HepG2 (cell line): ENCODE measurements at regions not wholly inside any gene's neighbourhood (a gene's known extent, or its start where the extent isn't known, plus 50 kb on each side); places are given as distances from the start of the nearest gene placed in this dataset.
A peak's percentile ranks its signal among the peaks of the same experiment; 100 is the strongest.

Source experiments
- ATAC-seq: fragments of 200-7000 bp; cut with Tn5 transposase; 3 replicates; pipeline ENCODE4 v1.9.1; 2020; ENCODE audit warnings: mild to moderate bottlenecking, moderate library complexity
- BruUV-seq: library from RNA; stranded (reverse); fragments of 400-500 nt; replicated peaks from 2 replicates; lab custom pipeline; 2021; lab: Mats Ljungman, UMichigan
- CTCF ChIA-PET: fragments of 300-600 bp; formaldehyde crosslinking; extraction: SDS; loops from one replicate; lab custom pipeline; 2021; ENCODE audit warnings: low total read pairs, inconsistent platforms, low intra/inter-chr PET ratio; lab: Yijun Ruan, JAX
- POLR2A ChIA-PET: fragments of 350-600 bp; sonication (Branson Sonifier 250); formaldehyde crosslinking; loops from one replicate; lab custom pipeline; 2020; ENCODE audit warnings: antibody characterized with exemption, inconsistent platforms; lab: Yijun Ruan, JAX
- DNase-seq: peaks from one replicate; pipeline ENCODE4 v3.0.0-alpha.2; 2015; ENCODE audit warnings: low spot score
- FAIRE-seq: peaks from 3 replicates; lab custom pipeline; 2011; peaks lifted over from hg19 to GRCh38; lab: Jason Lieb, UNC
- H2AFZ ChIP-seq: one replicate; pipeline ENCODE4 v1.6.1; 2011; ENCODE audit warnings: low read length, inconsistent platforms
- H3K27ac ChIP-seq: fragments of 300-600 bp; 3 replicates; pipeline ENCODE4 v1.8.0; 2011; ENCODE audit warnings: mixed run types, mild to moderate bottlenecking, mixed read lengths, low read length, inconsistent platforms; ENCODE audit not compliant: insufficient read depth; ENCODE audit errors: extremely low read length
- H3K27me3 ChIP-seq, 2 experiments: fragments of 200-600 bp in 1 of 2; 2 replicates in 1 of 2; 3 replicates in 1 of 2; pipeline versions ENCODE4 v1.6.0 to v1.8.0; 2011; ENCODE audit warnings: low read length in 2 of 2, mild to moderate bottlenecking in 2 of 2, moderate library complexity in 2 of 2, inconsistent platforms in 1 of 2; ENCODE audit not compliant: insufficient read depth in 2 of 2, control insufficient read depth in 1 of 2
- H3K36me3 ChIP-seq, 2 experiments: fragments of 200-600 bp in 1 of 2; replicated peaks in 1 of 2; 2 replicates in 1 of 2; 3 replicates in 1 of 2; pipeline versions ENCODE4 v1.5.1 to v1.8.0; 2011; ENCODE audit warnings: low read length in 2 of 2, inconsistent platforms in 1 of 2; ENCODE audit not compliant: insufficient read depth in 2 of 2, control insufficient read depth in 1 of 2
- H3K4me1 ChIP-seq: 2 replicates; pipeline ENCODE4 v1.5.1; 2012; ENCODE audit warnings: low read length, inconsistent platforms; ENCODE audit not compliant: insufficient read depth
- H3K4me2 ChIP-seq: 2 replicates; pipeline ENCODE4 v1.6.0; 2011; ENCODE audit warnings: low read depth, low read length, inconsistent platforms
- H3K4me3 ChIP-seq, 3 experiments: fragments of 200-600 bp in 1 of 3; sonication (generic), shearing (Covaris generic) in 1 of 3; replicated peaks in 1 of 3; 2 replicates each; pipeline ENCODE4 v1.5.1; 2011 to 2016; ENCODE audit warnings: low read length in 3 of 3, inconsistent platforms in 2 of 3, low read depth in 2 of 3, mild to moderate bottlenecking in 2 of 3, control low read depth in 1 of 3, mixed read lengths in 1 of 3; ENCODE audit not compliant: insufficient read depth in 1 of 3
- H3K79me2 ChIP-seq: one replicate; pipeline ENCODE4 v1.6.1; 2011; ENCODE audit warnings: low read length, inconsistent platforms; ENCODE audit not compliant: insufficient read depth
- H3K9ac ChIP-seq: 2 replicates; pipeline ENCODE4 v1.6.0; 2011; ENCODE audit warnings: mild to moderate bottlenecking, low read depth, low read length, inconsistent platforms; ENCODE audit not compliant: insufficient read depth
- H3K9me3 ChIP-seq: 2 replicates; pipeline ENCODE4 v1.5.1; 2012; ENCODE audit warnings: mild to moderate bottlenecking, low read length
- H4K20me1 ChIP-seq: 2 replicates; pipeline ENCODE4 v1.6.0; 2011; ENCODE audit warnings: inconsistent platforms, mild to moderate bottlenecking, low read length, moderate library complexity; ENCODE audit not compliant: insufficient read depth
- BHLHE40 ChIP-seq: IDR thresholded peaks from 2 replicates; pipeline ENCODE4 v1.6.1; 2011; ENCODE audit warnings: low read length, improper control_type of control experiment
- CEBPB ChIP-seq: IDR thresholded peaks from 2 replicates; pipeline ENCODE4 v1.6.1; 2011; ENCODE audit warnings: low read depth, low read length, improper control_type of control experiment, borderline replicate concordance
- MED1 ChIP-seq: sonication (generic); formaldehyde crosslinking; IDR thresholded peaks from 2 replicates; pipeline ENCODE4 v1.4.0; 2020; ENCODE audit warnings: missing genetic modification reagents
- MIXL1 ChIP-seq: IDR thresholded peaks from 2 replicates; pipeline ENCODE4 v1.6.1; 2016
- NR2F6 ChIP-seq, 2 experiments: IDR thresholded peaks; 2 replicates each; pipeline ENCODE4 v1.6.1; 2016; ENCODE audit warnings: antibody characterized with exemption in 1 of 2, mild to moderate bottlenecking in 1 of 2
- TBX2 ChIP-seq: sonication (generic); formaldehyde crosslinking; IDR thresholded peaks from 2 replicates; pipeline ENCODE4 v1.5.0; 2020; ENCODE audit warnings: missing genetic modification reagents, mild to moderate bottlenecking, borderline replicate concordance
- TEAD3 ChIP-seq: optimal IDR thresholded peaks from 2 replicates; pipeline ENCODE3; 2016; ENCODE audit warnings: borderline replicate concordance
- ZNF256 ChIP-seq: sonication (generic); formaldehyde crosslinking; conservative IDR thresholded peaks from 2 replicates; pipeline ENCODE4 v1.4.0; 2020; ENCODE audit warnings: missing genetic modification reagents
- ZNF263 ChIP-seq: sonication (generic); formaldehyde crosslinking; IDR thresholded peaks from 2 replicates; pipeline ENCODE4 v1.4.0; 2020; ENCODE audit warnings: missing genetic modification reagents
- ZNF841 ChIP-seq: sonication (generic); formaldehyde crosslinking; IDR thresholded peaks from 2 replicates; pipeline ENCODE4 v1.8.1; 2023; ENCODE audit warnings: missing genetic modification reagents, borderline replicate concordance
- in situ Hi-C: cut with HindIII; loops from 2 replicates; pipeline ENCODE4 v1.10.0; 2017; ENCODE audit warnings: low pct_unique_long_range_greater_than_20kb; ENCODE audit not compliant: extremely low pct_ligation_motif_present
- intact Hi-C: fragments of 100-400 bp; cut with micrococcal nuclease; formaldehyde crosslinking; loops from one replicate; pipeline ENCODE4 v1.10.0; 2022; ENCODE audit not compliant: unreplicated experiment
- TF ChIP-seq, protein P1 (sequence below): sonication (generic); formaldehyde crosslinking; conservative IDR thresholded peaks from 2 replicates; pipeline ENCODE4 v1.4.0; 2020; ENCODE audit warnings: mild to moderate bottlenecking, missing genetic modification reagents, moderate library complexity
- TF ChIP-seq, protein P2 (sequence below): sonication (generic); formaldehyde crosslinking; IDR thresholded peaks from 2 replicates; pipeline ENCODE4 v1.4.0; 2020; ENCODE audit warnings: mild to moderate bottlenecking, missing genetic modification reagents
- TF ChIP-seq, protein P3 (sequence below): sonication (generic); formaldehyde crosslinking; IDR thresholded peaks from 2 replicates; pipeline ENCODE4 v1.4.0; 2020; ENCODE audit warnings: missing genetic modification reagents, borderline replicate concordance

DNA sequence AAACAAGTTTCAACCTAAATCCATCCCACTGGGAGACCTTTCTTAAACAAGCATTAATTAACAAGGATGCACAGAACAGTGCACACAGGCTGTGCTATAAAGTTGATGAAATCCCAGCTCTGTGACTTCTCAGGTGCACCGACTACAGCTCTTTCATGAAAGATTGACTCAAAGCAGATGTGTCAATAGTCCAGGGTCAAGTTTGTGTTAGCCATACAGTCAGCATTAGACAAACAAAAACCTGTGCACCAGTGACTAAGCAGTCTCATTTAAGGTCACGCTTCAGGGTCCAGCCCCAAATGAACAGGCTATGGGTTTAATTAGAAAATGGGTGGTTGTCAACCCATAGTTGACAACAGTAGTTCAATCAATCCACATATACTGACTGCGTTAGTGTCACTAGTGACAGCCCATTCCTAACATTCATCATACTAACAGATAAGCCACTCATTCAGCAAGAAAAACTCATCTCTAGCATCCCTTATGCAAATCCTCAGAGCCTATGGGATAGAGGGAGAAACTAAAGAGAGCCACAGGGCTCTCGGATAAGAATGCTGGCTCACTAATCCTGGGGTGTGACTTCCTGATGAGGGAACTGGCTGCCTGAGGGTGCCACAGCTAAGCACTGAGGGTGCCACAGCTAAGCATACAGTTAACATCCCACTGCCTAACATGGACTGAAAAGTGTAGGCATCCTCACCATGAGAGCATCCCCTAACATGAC, 84.1 kb downstream of the WNT5A start (continued):
- 0 out of 2 replicates have a peak, but pooled peaks have one; percentile 30 for TF ChIP-seq ZNF256
- TF ChIP-seq, protein P1, sequence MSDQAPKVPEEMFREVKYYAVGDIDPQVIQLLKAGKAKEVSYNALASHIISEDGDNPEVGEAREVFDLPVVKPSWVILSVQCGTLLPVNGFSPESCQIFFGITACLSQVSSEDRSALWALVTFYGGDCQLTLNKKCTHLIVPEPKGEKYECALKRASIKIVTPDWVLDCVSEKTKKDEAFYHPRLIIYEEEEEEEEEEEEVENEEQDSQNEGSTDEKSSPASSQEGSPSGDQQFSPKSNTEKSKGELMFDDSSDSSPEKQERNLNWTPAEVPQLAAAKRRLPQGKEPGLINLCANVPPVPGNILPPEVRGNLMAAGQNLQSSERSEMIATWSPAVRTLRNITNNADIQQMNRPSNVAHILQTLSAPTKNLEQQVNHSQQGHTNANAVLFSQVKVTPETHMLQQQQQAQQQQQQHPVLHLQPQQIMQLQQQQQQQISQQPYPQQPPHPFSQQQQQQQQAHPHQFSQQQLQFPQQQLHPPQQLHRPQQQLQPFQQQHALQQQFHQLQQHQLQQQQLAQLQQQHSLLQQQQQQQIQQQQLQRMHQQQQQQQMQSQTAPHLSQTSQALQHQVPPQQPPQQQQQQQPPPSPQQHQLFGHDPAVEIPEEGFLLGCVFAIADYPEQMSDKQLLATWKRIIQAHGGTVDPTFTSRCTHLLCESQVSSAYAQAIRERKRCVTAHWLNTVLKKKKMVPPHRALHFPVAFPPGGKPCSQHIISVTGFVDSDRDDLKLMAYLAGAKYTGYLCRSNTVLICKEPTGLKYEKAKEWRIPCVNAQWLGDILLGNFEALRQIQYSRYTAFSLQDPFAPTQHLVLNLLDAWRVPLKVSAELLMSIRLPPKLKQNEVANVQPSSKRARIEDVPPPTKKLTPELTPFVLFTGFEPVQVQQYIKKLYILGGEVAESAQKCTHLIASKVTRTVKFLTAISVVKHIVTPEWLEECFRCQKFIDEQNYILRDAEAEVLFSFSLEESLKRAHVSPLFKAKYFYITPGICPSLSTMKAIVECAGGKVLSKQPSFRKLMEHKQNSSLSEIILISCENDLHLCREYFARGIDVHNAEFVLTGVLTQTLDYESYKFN, result 0 out of 2 replicates have a peak, but pooled peaks have one; percentile 48
- TF ChIP-seq, protein P2, sequence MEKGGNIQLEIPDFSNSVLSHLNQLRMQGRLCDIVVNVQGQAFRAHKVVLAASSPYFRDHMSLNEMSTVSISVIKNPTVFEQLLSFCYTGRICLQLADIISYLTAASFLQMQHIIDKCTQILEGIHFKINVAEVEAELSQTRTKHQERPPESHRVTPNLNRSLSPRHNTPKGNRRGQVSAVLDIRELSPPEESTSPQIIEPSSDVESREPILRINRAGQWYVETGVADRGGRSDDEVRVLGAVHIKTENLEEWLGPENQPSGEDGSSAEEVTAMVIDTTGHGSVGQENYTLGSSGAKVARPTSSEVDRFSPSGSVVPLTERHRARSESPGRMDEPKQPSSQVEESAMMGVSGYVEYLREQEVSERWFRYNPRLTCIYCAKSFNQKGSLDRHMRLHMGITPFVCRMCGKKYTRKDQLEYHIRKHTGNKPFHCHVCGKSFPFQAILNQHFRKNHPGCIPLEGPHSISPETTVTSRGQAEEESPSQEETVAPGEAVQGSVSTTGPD, result no peak
- TF ChIP-seq TBX2 (CRISPR knock-in tag), result peak; percentile 54; the same call in 1 of the 2 replicates
- TF ChIP-seq MED1 (CRISPR knock-in tag), result 0 out of 2 replicates have a peak, but pooled peaks have one; percentile 40
- TF ChIP-seq MIXL1, result peak; percentile 47; the same call in 1 of the 2 replicates
- peak; percentile 54; the same call in 1 of the 2 replicates for TF ChIP-seq BHLHE40
- TF ChIP-seq CEBPB, result peak; percentile 56; the same call in 1 of the 2 replicates

DNA sequence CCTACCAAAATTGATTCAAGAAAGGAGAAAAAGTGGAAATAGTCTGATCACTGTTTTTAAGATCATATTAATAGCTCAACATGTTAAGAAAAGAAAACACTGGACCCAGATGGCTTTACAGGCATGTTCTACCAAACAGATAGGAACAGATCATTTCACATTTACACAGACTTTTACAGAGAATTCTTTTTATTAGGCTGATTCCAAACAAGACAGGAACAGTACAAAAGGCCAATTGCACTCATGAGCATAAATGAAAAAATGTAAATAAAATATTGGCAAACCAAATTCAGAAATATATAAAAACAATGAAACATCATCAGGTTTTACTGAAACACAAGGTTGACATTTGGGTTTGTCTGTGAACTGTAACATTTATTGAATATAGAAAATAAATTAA, 106.5 kb downstream of the WNT5A start:
- in situ Hi-C loops, result no loop called here
- H3K4me2 ChIP-seq, result no peak overlapping the region
- H3K9ac ChIP-seq, result no peak overlapping the region
- ATAC-seq, result no peak
- H2AFZ ChIP-seq, result no peak overlapping the region
- H4K20me1 ChIP-seq, result no peaks in the 10 kb centered on the region
- intact Hi-C loops, result no loop called here
- no peaks in the 10 kb centered on the region for H3K27me3 ChIP-seq
- H3K27ac ChIP-seq, result no peak overlapping the region
- no peak for DNase-seq
- H3K36me3 ChIP-seq, result no peaks in the 10 kb centered on the region
- ChIA-PET CTCF (no interaction called here), POLR2A (no interaction called here)
- no peak for FAIRE-seq
- no peak overlapping the region for H3K4me3 ChIP-seq
- H3K4me1 ChIP-seq, result no peaks in the 10 kb centered on the region
- H3K79me2 ChIP-seq, result no peaks in the 10 kb centered on the region
- no TSS peak for BruUV-seq
- no peaks in the 10 kb centered on the region for H3K9me3 ChIP-seq
- TF ChIP-seq, protein P3, sequence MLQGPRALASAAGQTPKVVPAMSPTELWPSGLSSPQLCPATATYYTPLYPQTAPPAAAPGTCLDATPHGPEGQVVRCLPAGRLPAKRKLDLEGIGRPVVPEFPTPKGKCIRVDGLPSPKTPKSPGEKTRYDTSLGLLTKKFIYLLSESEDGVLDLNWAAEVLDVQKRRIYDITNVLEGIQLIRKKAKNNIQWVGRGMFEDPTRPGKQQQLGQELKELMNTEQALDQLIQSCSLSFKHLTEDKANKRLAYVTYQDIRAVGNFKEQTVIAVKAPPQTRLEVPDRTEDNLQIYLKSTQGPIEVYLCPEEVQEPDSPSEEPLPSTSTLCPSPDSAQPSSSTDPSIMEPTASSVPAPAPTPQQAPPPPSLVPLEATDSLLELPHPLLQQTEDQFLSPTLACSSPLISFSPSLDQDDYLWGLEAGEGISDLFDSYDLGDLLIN (CRISPR knock-in tag), result no peak
- TF ChIP-seq TEAD3 (CRISPR knock-in tag) (no peak), NR2F6 (IDR thresholded peaks at IDR 0.05) (no peak), NR2F6 (CRISPR knock-in tag; IDR thresholded peaks at IDR 0.05) (no peak), ZNF263 (CRISPR knock-in tag) (no peak), ZNF841 (no peak)
